Brain microvascular endothelial cell (primary cell): ENCODE measurements at regions not wholly inside any gene's neighbourhood (a gene's known extent, or its start where the extent isn't known, plus 50 kb on each side); places are given as distances from the start of the nearest gene placed in this dataset.

Experiments
- DNase-seq: peaks from one replicate; pipeline ENCODE4 v3.0.0-alpha.2; 2020
- H3K27ac ChIP-seq: fragments of 250-450 bp; sonication (Bioruptor Pico); 2 replicates; pipeline ENCODE4 v1.5.1; 2020; ENCODE audit warnings: mild to moderate bottlenecking, moderate library complexity
- H3K27me3 ChIP-seq: fragments of 250-450 bp; sonication (Bioruptor Pico); replicated peaks from 2 replicates; pipeline ENCODE4 v1.5.1; 2020; ENCODE audit warnings: mild to moderate bottlenecking
- H3K36me3 ChIP-seq: fragments of 250-450 bp; sonication (Bioruptor Pico); replicated peaks from 2 replicates; pipeline ENCODE4 v1.5.1; 2020; ENCODE audit warnings: mild to moderate bottlenecking
- H3K4me3 ChIP-seq: 2 replicates; pipeline ENCODE4 v1.5.1; 2011; ENCODE audit warnings: low read depth, mild to moderate bottlenecking, control low read depth, low read length, moderate library complexity
- in situ Hi-C: cut with HindIII; loops from 2 replicates; pipeline ENCODE4 v1.10.0; 2017; ENCODE audit warnings: low sequenced_read_pairs, low pct_ligation_motif_present
- TF ChIP-seq, protein P1 (sequence below): IDR thresholded peaks from 2 replicates; pipeline ENCODE4 v1.5.1; 2011; ENCODE audit warnings: low read depth, mild to moderate bottlenecking, moderate library complexity, low read length, control low read depth, inconsistent platforms; ENCODE audit errors: missing control alignments

DNA sequence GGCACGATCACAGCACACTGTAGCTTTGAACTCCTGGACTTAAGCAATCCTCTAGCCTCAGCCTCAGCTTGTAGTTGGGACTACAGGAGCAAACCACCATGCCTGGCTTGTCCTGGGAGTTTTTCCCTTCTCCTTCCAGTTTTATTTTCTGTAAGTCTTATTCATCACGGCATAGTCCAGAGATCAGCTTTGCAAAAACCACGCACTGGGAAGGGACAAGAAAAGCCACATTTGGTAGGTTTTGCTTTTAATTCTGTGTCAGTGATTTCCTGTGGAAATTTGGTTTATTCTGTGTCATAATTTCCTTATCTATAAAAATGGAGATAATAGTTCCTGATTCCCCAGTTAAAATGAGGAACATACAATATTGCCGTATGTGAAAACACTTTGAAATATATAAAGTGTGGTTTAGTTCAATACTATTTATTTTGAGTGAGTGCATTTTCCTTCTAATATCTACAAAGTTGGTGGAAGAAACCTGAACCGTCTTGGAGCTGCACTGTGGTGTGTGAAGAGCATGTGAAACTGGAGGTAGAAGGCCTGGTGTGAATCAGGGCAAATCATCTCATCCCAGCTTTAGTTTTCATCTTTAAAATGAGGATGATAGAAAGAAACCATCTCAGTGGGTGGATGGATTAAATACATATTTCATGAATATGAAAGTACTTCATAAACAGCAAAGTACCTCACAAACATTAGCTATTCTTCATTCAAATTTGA, 92.8 kb upstream of the ELL2 start:
- no peak for DNase-seq
- H3K4me3 ChIP-seq: no peak overlapping the region
- H3K27ac ChIP-seq: no peak overlapping the region
- in situ Hi-C loops: no loop called here
- TF ChIP-seq, protein P1, sequence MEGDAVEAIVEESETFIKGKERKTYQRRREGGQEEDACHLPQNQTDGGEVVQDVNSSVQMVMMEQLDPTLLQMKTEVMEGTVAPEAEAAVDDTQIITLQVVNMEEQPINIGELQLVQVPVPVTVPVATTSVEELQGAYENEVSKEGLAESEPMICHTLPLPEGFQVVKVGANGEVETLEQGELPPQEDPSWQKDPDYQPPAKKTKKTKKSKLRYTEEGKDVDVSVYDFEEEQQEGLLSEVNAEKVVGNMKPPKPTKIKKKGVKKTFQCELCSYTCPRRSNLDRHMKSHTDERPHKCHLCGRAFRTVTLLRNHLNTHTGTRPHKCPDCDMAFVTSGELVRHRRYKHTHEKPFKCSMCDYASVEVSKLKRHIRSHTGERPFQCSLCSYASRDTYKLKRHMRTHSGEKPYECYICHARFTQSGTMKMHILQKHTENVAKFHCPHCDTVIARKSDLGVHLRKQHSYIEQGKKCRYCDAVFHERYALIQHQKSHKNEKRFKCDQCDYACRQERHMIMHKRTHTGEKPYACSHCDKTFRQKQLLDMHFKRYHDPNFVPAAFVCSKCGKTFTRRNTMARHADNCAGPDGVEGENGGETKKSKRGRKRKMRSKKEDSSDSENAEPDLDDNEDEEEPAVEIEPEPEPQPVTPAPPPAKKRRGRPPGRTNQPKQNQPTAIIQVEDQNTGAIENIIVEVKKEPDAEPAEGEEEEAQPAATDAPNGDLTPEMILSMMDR: no peak
- no peaks in the 10 kb centered on the region for H3K27me3 ChIP-seq
- no peaks in the 10 kb centered on the region for H3K36me3 ChIP-seq

DNA sequence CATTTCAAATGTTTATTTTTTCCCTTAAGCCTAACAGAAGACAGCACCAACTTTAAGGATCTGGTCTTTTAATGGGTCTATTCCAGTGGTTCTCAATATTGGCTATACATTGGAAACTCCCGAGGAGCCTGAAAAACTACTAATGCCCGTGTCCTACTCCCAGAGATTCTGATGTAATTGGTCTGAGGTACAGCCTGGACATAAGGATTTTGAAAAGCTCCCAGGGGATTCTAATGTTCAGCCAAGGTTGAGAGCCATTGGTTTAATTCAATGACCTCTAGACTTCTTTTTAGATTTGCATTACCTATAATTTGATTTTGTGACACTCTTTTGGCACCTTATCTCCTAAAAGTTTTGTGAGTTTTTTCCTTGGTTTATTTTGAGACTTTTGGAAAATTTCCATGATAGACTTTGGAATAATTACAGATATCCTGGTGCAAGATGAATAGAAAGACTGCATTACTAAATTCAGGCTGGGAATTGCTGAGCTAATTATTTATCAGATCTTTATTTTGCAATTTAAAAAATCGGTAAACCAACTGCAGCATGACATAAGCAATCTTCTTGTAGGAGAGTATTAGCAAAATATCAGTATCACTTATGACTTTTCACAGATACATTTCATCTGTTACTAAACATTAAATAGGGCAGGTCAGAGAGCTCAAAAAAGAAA, 91.5 kb upstream of the ELL2 start:
- H3K4me3 ChIP-seq: no peak overlapping the region
- no peak overlapping the region for H3K27ac ChIP-seq
- no peak for DNase-seq
- in situ Hi-C loops: no loop called here
- no peaks in the 10 kb centered on the region for H3K36me3 ChIP-seq
- H3K27me3 ChIP-seq: no peaks in the 10 kb centered on the region
- TF ChIP-seq, protein P1: no peak

DNA sequence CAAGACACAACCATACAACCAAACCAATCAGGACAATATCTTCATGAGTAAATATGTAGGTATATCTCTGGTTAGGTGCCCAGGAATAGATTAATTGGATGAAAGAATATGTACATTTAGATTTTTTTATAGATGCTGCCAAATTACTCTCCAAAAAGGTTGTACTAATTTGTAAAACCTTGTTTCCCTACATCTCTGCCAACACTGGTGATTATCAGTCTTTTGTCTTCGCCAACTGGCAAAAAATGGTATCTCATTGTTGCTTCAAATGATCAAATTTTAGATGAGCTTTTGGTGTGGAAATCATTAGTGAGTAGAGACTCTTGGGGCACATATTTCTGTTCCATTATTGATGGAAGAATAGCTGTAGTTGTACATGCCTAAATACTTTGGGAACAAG, 90.7 kb upstream of the ELL2 start:
- Histone ChIP-seq H3K36me3 (no peaks in the 10 kb centered on the region), H3K27ac (no peak overlapping the region), H3K4me3 (no peak overlapping the region), H3K27me3 (no peaks in the 10 kb centered on the region)
- in situ Hi-C loops: no loop called here
- DNase-seq: no peak
- TF ChIP-seq, protein P1: no peak

DNA sequence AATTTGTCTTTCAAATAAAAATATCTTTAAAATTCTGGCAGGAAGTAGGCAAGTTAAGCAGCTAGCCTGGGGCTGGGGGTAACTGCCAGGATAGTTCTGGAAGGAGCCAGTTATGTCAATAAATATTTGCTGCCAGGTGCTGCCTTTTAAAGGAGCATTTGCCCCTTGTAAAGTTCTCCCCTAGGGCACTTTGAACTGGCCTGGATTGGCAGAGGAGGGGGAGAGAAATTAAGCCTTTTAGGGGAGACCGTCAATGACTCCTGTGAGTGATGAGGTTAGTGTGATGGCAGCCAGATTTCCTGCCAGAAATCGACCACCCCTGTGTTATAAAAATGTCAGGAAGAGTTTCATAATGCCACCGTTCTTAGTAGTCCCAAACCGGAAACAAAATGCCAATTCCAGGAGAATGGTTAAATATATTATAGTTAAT, 89.8 kb upstream of the ELL2 start:
- no peaks in the 10 kb centered on the region for H3K27me3 ChIP-seq
- DNase-seq: no peak
- no peaks in the 10 kb centered on the region for H3K36me3 ChIP-seq
- H3K27ac ChIP-seq: no peak overlapping the region
- TF ChIP-seq, protein P1: no peak
- in situ Hi-C loops: no loop called here
- no peak overlapping the region for H3K4me3 ChIP-seq

DNA sequence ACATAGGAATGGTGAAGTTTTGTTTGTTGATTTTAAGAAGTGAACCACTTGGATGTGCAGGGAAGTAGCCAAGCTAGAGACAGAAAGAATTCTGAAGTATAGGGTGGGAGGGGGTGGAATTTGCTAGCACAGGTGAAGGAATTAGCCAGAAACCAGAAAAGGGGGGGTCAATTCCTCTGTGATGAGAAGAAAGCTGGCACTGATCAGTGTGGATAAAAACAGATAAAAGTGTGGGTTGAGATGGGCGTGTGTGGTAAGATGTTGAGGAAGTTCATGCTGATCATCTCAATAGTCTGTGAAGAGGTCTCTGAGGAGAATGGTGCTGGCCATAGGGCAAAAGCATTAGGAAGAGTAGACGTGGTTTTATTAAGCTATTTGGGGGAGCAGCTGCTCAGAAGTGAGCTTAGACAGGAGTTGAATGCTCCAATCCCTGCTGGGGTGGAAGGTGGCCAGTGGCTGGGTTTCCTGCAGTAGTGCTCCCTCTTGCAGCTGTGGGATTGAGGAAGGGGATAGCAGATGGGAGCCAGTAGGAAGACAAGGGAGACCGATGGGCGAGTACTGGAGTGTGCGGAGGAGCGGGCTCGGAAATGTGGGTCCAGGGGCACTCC, 88.7 kb upstream of the ELL2 start:
- Histone ChIP-seq H3K36me3 (no peaks in the 10 kb centered on the region), H3K27me3 (no peaks in the 10 kb centered on the region), H3K27ac (peak overlapping the region; percentile 18), H3K4me3 (no peak overlapping the region)
- in situ Hi-C loops: no loop called here
- TF ChIP-seq, protein P1: no peak
- DNase-seq: no peak
